ENCODE measurements at regions not wholly inside any gene's neighbourhood (a gene's known extent, or its start where the extent isn't known, plus 50 kb on each side); places are given as distances from the start of the nearest gene placed in this dataset.

- no peak for DNase-seq
Observed at GRCh38 chr18:57243624-57244179, 96.8 kb downstream of the BOD1L2 start.

GRCh38 chr18:57249179-57249578, 102.3 kb downstream of the BOD1L2 start:
- DNase-seq = peak; percentile 26 to 53

GRCh38 chr18:57249883-57250282, 102.5 kb upstream of the ST8SIA3 start:
- no peak for DNase-seq

- DNase-seq = no peak
Observed at GRCh38 chr18:57251747-57252146, 100.6 kb upstream of the ST8SIA3 start.

GRCh38 chr18:57253903-57254302, 98.5 kb upstream of the ST8SIA3 start:
- DNase-seq = no peak

- DNase-seq = no peak
Observed at GRCh38 chr18:57258131-57258777, 94.1 kb upstream of the ST8SIA3 start.

GRCh38 chr18:57267368-57267925, 84.9 kb upstream of the ST8SIA3 start:
- DNase-seq = no peak

GRCh38 chr18:57269756-57270155, 82.6 kb upstream of the ST8SIA3 start:
- no peak for DNase-seq

GRCh38 chr18:57270156-57270555, 82.2 kb upstream of the ST8SIA3 start:
- no peak for DNase-seq

GRCh38 chr18:57273194-57273593, 79.2 kb upstream of the ST8SIA3 start:
- no peak for DNase-seq

- no peak for DNase-seq
Observed at GRCh38 chr18:57275111-57275510, 77.2 kb upstream of the ST8SIA3 start.

- DNase-seq = no peak
Observed at GRCh38 chr18:57276829-57277228, 75.5 kb upstream of the ST8SIA3 start.

- no peak for DNase-seq
Observed at GRCh38 chr18:57278933-57279332, 73.4 kb upstream of the ST8SIA3 start.

GRCh38 chr18:57281519-57281918, 70.8 kb upstream of the ST8SIA3 start:
- DNase-seq = no peak

GRCh38 chr18:57286949-57287348, 65.4 kb upstream of the ST8SIA3 start:
- no peak for DNase-seq

GRCh38 chr18:57287766-57288165, 64.6 kb upstream of the ST8SIA3 start:
- DNase-seq = no peak

- DNase-seq = no peak
Observed at GRCh38 chr18:57294547-57294946, 57.8 kb upstream of the ST8SIA3 start.

- DNase-seq = no peak
Observed at GRCh38 chr18:57296336-57296735, 56.0 kb upstream of the ST8SIA3 start.

- no peak for DNase-seq
Observed at GRCh38 chr18:57297306-57297705, 55.1 kb upstream of the ST8SIA3 start.

- no peak for DNase-seq
Observed at GRCh38 chr18:57299931-57300330, 52.4 kb upstream of the ST8SIA3 start.

GRCh38 chr18:57301573-57302559, 50.5 kb upstream of the ST8SIA3 start:
- no peak for DNase-seq
